ENCODE measurements at regions not wholly inside any gene's neighbourhood (a gene's known extent, or its start where the extent isn't known, plus 50 kb on each side); places are given as distances from the start of the nearest gene placed in this dataset.
"Not testable (repeated sequence)": the region's sequence is repeated elsewhere in the genome, so short reads cannot be mapped to it uniquely, and the experiment has no call there.

- DNase-seq = not testable (repeated sequence)
Measured at GRCh38 chr6:94687255-94687654, 890.1 kb upstream of the MANEA start.

DNA sequence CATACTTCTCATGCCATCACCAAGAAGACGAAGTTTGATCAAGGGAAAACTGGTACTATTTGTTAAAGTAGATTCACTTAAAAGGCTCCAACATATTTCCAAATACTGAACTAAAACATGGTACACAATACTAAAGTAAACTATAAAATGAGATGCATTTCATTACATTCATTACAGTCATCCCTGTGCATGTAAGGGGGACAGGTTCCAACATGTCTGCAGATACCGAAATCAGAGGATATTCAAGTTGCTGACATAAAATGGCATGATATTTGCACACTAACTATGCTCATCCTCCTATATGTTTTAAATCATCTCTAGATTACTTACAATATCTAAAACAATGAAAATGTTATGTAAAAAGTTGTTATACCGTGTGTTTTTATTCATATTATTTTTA lies 893.9 kb upstream of the MANEA start:
- DNase-seq = no peak

DNA sequence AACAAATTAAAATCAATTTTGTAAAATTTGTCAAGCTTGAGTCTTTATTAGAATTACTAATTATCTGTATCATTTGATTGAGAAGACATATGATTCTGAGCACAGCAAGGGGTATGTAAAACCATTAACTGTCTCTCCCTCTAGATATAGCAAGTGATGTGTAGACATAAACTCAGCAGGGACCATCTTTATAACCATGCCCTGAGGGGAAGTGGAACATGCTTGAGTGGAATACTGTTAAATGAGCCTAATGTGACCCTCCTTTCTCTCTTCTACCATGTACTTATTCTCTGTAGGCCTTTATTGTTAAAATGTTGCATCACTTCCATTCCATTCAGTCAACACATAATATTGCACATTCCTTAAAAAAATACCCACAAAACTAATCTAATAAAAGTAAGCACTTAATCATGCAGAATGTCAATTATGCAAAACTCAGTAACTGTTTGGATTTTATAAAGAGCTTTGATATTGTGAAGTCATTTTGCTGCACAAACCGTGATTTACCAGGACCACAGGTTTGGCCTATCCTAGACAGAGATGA lies 896.6 kb upstream of the MANEA start:
- DNase-seq = no peak

GRCh38 chr6:94673251-94673650 lies 904.1 kb upstream of the MANEA start:
- no peak for DNase-seq

DNA sequence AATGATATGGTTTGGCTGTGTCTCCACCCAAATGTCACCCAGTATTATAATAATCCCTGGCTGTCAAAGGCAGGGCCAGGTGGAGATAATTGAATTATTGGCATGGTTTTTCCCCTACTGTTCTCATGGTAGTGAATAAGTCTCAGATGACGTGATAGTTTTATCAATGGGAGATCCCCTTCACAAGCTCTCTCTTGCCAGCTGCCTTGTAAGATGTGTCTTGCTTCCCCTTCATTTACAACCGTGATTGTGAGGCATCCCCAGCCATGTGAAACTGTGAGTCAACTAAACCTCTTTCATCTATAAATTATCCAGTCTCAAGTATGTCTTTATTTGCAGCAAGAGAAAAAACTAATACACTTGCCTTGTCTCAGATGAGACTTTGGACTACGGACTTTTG lies 907.3 kb upstream of the MANEA start:
- DNase-seq = no peak

DNA sequence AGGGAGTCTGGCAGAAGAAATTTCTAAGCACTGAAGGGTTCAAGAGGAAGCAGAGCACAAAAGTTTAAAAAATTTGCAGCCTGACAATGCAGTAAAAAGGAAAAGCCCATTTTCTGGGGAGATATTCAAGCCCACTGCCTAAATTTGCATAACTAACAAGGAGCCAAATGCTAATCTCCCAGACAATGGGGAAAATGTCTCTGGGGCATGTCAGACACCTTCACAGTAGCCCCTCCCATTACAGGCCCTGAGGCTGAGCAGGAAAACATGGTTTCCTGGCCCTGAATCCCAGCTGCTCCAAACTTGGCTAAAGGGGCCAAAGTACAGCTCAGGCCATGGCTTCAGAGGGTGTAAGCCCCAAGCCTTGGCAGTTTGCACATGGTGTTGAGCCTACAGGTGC lies 908.5 kb upstream of the MANEA start:
- no peak for DNase-seq

GRCh38 chr6:94658929-94659328 lies 918.4 kb upstream of the MANEA start:
- no peak for DNase-seq

GRCh38 chr6:94651239-94651638 lies 926.1 kb upstream of the MANEA start:
- DNase-seq = no peak

GRCh38 chr6:94645191-94645590 lies 932.1 kb upstream of the MANEA start:
- DNase-seq = no peak

GRCh38 chr6:94639564-94639963 lies 937.8 kb upstream of the MANEA start:
- no peak for DNase-seq

DNA sequence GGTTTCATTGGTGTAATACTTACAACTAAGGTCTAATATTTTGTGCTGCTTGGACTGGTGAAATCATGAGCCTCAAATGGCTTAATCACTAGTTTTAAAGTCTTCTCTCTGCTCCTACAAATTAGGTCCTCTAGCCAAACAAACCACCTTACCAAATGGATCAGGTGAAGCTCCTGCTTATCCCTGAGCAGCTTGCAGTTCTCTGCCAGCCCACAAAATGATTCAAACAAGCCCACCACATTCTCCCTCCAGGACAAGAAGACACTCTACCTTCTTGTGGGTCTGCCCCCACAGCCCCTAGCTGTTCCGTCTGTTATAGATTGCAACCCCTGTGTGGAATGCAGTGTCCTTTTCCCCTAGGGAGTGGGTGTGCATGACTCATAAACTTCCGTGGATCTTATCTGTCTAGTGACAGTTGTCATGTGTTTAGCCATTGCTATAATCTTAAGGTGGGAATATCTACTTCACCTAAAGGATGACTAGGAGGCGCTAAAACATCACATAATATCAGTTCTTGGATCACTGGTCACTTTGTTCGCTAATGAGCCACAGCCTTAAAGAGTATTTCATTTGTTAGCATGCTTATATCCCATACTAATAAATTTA lies 940.5 kb upstream of the MANEA start:
- DNase-seq = no peak

DNA sequence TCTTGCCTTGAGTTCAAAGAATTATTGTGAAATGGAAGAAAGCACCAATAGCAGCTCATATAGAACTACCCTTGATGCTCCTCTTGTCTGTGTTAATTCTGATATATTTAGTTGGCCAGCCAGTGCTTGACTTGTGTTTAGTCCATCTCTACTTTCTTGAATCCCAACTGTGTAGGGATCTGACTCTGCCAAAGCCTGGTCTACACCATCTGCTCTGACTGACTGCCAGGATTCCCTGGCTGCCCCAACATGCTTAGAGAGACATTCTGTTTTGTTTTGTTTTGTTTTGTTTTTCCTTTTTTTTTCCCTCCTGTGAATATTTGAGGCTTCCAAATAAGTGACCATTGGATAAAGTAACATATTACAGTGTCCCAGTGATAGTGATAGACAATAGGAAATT lies 953.7 kb upstream of the MANEA start:
- DNase-seq = no peak

DNA sequence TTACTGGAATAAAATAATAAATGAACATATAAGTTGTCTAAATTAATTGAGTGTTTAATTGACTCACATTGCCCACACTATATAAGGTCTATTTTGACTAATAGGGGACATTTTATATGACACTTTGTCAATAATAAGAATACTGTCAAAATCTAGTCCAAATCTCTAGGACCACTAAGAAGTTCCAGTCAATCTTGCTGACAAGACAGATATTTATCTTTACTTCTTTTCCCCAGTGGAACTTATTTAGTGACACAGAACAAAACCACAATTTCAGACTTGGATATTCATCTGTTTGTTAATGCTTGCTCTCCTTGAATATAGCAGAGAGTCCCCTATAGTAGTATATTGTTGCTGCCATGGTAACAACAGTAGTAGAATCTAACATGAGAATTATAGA lies 954.6 kb upstream of the MANEA start:
- no peak for DNase-seq

DNA sequence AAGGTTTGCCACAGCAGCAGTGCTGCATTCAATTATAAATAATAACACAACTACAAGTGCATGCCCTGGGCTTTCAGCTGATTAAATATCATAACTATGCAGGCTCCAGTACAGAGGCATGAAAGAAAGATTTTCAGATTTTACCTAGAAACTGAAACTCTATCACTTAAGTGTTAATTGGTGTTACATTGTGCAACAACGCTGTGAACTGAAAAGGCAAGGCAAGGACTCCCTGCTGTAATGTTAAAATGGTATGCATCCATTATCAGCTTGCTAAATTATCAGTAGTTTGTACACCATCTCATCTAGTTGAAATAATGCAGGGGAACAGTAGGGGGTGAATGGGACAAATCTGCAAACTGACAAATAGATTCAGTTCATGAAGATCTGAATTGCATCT lies 976.7 kb upstream of the MANEA start:
- DNase-seq = no peak

GRCh38 chr6:94597487-94597886 lies 979.8 kb upstream of the MANEA start:
- no peak for DNase-seq

DNA sequence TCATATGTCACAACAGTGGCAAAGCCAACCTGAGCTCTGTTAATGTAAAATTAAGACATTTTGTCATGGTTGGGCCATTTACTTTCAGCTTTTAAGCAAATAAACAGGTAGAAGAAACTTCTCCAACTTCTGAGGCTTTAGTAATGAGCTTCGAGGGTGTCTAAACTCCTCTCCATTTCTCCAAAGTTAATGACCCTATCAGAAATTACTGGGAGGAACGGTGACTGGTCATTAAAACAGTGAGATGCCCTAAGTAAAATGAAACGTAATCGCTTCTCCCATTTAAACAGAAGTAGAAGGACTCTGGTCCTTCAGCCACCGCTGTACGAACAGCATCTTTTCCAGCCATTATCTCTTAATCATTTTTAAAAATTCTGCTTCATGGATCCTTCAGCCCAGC lies 986.9 kb upstream of the MANEA start:
- no peak for DNase-seq

- no peak for DNase-seq
Measured at GRCh38 chr6:94588301-94588700, 989.0 kb upstream of the MANEA start.

GRCh38 chr6:94584211-94584610 lies 993.1 kb upstream of the MANEA start:
- DNase-seq = no peak

DNA sequence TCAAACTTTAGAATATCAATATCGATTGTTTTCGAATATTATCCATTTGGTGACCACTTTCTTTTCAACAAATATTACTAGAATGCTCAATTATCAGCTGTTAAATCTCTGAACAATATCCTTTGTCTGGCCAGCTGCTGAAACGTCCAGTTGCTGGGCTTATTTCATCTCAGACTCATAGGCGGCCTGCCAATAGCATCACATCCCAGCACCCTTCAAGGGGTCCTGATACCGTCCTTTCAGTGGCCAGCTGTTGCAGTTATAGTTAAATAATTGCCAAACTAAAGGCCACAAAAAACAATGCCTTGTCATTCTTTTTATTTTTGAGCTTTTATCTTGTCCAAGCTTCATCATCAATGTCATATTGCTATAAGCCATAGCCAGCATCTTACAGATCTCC lies 1006.8 kb upstream of the MANEA start:
- no peak for DNase-seq

DNA sequence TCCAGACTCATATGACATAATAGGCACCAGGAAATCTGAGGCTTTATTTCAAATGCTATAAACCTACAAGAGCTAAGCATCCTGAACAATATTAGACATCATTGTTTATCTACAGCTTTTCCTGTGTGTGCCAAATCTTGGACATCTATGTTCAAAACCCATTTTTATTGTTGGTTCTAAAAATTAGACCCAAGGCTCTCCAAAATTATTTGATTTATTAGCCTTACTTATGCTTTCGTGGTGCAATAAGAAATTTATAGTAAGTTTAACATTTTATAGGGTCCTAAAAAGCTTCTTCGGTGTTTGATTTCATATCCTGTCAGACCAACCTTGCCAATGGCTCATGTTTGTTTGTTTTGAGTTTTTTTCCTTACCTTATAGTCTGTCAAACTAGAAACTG lies 1014.5 kb upstream of the MANEA start:
- no peak for DNase-seq

DNA sequence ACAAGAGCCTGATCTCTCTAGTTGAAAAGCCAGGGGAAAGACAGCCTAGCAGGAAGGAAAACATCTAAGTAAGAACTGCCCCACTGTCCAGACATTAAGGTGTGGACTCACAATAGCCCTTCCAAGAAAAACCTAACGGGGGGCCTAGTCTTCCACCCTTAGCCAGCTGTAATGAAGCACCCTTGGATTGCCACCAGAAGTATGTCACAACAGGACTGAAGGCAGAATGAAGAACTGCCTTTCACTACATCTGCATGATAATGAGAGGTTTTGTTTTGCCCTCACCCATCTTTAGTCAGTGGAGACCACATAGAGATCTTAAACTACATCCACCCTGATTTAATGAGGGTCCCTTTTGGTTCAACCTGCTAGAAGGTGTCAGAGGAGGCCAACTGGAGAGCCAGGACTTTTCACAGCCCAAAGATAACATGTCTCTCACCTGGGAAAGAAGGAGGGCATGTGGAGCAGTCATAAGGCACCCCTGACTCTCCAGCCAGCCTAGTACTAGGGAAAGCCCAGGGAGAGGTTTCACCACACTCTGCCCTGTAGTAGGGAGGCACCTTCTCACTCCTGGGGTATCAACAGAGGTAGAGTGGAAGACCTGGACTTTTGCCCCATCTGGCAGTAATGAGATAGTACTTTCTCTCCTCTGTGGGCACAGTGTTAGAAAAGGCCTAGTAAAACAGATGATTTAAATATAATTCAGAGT lies 1017.4 kb upstream of the MANEA start:
- no peak for DNase-seq

DNA sequence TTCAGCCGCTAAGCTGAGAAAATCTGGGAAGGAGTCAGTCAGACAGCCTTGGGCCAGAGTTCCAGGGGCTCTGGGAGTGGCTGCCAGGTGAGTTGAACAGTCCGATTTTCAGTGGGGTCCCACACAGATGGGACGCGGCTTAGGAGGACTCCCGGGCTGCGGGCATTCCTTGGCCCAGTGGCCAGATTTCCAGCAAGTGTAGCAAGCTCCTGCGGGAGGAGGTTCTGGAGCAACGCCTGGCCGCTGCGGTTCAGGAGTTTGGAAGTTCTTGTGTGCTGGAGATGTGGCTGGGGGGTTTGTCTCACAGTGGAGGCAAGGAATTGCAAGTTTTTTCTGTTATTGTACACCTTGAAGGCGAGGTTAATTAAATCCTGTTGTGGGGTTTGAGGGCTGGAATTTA lies 1020.1 kb upstream of the MANEA start:
- DNase-seq = not testable (repeated sequence)

GRCh38 chr6:94548201-94548600 lies 1029.1 kb upstream of the MANEA start:
- DNase-seq = no peak

- no peak for DNase-seq
Measured at GRCh38 chr6:94535798-94536197, 1041.5 kb upstream of the MANEA start.

All from kidney glomerular epithelial cell (primary cell).